GM18498 (cell line): ENCODE measurements at regions not wholly inside any gene's neighbourhood (a gene's known extent, or its start where the extent isn't known, plus 50 kb on each side); places are given as distances from the start of the nearest gene placed in this dataset.
"Not testable (repeated sequence)": the region's sequence is repeated elsewhere in the genome, so short reads cannot be mapped to it uniquely, and the experiment has no call there.

ENCODE experiments used
- ATAC-seq: cut with Tn5 transposase; IDR thresholded peaks from one replicate; pipeline ENCODE4 v1.9.1; 2021; ENCODE audit warnings: mild to moderate bottlenecking, moderate library complexity; ENCODE audit not compliant: unreplicated experiment

- no peak for ATAC-seq
Observed at GRCh38 chr15:84402856-84403608, 167.5 kb downstream of the GOLGA6L4 start.

DNA sequence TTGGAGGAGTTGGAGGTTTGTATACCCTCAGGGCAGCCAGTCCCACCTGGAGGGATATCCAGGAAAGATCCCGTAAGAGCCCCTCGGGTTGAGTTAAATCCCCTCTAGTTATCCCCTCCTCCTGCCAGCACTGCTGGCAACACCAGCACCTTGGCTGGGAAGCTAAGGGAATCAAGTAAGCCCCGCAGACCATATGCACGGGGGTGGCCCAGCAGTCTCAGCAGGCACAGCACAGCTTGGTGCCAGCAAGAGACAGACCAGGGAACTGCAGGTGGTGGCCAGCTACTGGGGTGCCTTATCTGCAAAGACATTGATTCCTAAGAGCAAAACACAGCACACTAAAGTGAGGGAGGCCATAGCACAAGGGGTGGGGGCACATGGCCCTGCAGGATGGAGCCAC is 173.8 kb downstream of the GOLGA6L4 start:
- not testable (repeated sequence) for ATAC-seq

DNA sequence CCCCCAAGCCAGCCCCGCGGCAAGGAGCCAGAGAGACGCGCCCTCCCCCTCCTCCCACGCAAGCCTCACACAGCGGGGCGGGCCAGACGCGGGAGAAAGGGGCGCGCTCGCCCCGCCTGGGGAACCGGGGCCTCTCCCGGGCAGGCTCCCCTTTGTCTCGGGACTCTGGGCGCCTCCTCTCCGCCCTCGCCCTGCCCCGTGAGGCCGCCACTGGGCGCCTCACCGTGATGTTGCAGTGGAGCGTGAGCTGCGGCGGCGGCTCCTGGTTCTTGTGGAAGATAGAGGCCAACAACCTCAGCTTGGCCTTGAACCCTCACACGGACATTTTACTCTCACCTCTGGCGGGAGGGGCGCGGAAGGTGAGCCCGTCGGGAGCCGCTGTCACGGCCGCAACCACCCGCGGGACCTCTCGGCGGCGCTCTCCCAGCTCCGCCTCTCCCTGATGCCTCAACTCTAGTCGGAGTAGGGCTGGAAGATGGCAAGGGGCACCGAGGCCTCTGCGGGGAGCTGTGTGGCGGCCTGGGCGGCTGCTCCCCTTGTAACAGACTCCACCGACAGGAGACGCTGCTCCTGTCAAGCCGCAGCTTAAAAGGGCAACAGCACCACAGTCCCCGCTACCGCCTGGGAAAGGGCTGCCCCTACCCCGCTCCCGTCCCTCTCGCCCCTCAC is 179.2 kb upstream of the ZSCAN2 start:
- ATAC-seq: not testable (repeated sequence)

DNA sequence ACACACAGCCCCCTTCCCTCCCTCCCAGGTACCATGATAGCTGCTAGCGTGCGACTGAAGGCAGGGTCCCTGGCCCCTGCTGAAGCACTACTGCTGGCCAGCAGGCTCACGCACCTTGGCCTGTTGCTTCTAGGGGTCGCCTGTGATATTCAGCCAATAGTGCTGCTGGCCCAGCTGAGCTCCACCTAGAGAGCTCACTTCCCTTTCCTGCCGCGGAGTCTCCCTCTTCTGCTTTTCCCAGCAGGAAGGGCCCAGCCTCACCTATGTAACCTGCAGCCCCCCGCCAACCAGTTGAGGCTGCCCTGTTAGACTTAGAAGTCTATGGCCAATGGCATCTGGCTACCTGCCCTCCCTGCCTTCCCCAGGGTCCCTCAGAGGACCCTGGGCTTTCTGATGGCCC is 175.5 kb upstream of the ZSCAN2 start:
- not testable (repeated sequence) for ATAC-seq

DNA sequence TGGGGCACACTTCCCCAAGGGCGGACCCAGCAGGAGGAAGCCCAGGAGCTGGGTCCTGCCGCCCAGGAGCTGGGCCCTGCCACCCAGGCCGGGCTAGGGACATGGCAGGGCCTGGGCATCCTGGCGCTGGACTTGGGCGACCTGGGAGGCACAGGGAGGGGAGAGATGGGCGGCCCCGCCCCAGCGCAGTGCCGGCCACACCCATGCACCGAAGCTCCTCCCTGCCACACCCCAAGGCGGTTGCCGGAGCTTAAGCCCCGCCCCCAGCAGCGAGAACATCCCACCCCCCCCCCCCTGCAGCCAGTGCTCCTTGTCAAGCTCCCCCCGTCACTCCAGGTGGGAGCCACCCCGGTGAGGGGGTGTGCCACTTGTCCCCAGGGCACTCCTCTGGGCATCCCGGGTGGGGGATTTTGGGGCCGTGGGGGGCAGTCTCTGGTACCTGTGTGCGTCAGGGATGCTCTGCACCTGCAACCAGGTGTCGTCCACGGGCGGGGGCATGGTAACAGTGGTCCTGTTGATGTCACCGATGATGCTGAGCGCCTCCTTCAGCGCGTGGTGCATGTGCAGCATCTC is 127.4 kb upstream of the ZSCAN2 start:
- ATAC-seq: not testable (repeated sequence)

GRCh38 chr15:84476364-84477033 is 124.3 kb upstream of the ZSCAN2 start:
- not testable (repeated sequence) for ATAC-seq

GRCh38 chr15:84477550-84477949 is 123.3 kb upstream of the ZSCAN2 start:
- peak; percentile 83 for ATAC-seq

DNA sequence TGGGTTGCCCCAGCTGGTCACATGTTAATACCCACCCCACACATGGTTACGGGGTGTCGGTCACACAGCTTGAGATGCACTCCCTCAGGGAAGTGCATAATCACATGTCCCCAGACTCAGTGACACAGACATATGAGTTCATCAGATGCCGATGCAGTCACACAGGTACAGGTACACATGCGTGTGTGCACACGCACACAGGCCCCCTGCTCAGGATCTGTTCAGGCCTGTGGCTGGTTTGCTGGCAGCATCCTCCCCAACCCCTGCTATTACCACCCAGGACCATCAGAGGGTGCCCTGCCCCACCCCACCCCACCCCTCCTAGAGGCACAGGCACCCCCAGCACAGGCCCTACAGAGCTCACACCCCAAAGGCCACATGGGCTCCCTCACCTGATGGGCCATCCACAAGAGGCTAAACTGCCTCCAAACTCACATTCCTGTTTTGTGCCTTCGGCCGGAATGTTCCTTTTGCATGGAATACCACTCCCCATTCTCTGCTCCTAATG is 120.6 kb upstream of the ZSCAN2 start:
- not testable (repeated sequence) for ATAC-seq

DNA sequence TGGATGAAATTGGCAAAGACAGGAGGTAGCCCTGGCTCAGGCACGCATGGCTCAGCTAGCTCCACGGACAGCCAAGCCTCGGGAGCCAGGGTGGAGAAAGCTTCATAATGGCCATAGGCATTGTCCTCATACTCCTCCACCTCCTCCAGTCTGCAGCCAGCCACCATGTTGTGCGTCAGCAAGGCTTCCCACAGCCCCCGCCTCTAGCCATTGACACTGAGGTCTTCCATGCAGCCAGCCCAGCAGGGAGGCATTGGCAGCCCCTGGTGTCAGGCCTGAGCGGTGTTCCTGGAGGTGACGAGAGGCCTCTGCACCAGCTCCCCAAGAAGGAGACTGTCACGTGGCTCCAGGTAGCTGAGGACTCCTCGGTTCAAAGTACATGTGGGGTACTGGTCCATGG is 117.0 kb upstream of the ZSCAN2 start:
- ATAC-seq: not testable (repeated sequence)

DNA sequence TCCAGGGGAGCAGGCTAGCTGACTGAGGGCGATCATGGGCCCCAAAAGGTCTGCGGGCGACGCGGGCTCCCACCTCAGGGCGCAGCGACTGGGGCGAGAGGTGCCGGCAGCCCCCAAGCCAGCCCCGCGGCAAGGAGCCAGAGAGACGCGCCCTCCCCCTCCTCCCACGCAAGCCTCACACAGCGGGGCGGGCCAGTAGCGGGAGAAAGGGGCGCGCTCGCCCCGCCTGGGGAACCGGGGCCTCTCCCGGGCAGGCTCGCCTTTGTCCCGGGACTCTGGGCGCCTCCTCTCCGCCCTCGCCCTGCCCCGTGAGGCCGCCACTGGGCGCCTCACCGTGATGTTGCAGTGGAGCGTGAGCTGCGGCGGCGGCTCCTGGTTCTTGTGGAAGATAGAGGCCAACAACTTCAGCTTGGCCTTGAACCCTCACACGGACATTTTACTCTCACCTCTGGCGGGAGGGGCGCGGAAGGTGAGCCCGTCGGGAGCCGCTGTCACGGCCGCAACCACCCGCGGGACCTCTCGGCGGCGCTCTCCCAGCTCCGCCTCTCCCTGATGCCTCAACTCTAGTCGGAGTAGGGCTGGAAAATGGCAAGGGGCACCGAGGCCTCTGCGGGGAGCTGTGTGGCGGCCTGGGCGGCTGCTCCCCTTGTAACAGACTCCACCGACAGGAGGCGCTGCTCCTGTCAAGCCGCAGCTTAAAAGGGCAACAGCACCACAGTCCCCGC is 100.5 kb upstream of the ZSCAN2 start:
- ATAC-seq: not testable (repeated sequence)

GRCh38 chr15:84503101-84503500 is 97.7 kb upstream of the ZSCAN2 start:
- not testable (repeated sequence) for ATAC-seq

DNA sequence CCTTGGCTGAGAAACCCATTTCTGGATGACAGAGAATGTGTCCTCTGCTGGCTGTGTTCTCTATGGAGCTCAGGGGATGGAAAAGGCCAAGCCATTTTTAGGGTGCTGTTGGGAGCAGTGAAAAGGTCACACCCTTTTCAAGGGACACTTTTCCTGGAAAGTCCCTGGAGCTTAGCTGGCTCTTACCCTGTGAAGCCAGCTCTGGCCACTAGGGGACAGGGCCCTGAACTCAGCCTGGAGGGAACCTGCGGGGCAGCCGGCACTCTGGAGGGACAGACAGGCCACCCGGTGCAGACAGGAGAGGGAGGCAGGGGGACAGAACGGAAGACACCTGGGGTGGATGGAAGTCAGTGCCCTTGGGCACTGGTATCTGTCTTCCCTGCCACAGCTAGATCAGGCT is 95.3 kb upstream of the ZSCAN2 start:
- not testable (repeated sequence) for ATAC-seq

- not testable (repeated sequence) for ATAC-seq
Observed at GRCh38 chr15:84512324-84512723, 88.5 kb upstream of the ZSCAN2 start.

DNA sequence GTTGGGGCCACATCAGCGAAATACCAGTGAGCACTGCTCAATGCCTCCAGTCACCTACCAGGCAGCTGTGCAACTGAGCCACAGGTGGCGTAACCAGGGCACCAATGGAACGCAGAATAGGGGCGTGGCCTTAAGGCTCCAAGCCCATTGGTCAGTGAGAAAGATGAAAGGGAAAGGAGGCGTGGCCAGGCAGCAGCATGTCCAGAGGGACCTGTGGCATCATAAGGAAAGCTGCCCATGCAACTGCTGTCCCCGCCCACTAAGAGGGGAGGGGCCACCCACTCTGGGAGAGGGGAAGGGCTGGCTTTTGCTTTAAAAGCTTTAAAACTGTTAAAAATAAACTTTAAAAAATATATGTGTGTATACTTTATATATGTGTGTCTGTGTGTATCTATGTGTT is 84.0 kb upstream of the ZSCAN2 start:
- ATAC-seq: not testable (repeated sequence)

DNA sequence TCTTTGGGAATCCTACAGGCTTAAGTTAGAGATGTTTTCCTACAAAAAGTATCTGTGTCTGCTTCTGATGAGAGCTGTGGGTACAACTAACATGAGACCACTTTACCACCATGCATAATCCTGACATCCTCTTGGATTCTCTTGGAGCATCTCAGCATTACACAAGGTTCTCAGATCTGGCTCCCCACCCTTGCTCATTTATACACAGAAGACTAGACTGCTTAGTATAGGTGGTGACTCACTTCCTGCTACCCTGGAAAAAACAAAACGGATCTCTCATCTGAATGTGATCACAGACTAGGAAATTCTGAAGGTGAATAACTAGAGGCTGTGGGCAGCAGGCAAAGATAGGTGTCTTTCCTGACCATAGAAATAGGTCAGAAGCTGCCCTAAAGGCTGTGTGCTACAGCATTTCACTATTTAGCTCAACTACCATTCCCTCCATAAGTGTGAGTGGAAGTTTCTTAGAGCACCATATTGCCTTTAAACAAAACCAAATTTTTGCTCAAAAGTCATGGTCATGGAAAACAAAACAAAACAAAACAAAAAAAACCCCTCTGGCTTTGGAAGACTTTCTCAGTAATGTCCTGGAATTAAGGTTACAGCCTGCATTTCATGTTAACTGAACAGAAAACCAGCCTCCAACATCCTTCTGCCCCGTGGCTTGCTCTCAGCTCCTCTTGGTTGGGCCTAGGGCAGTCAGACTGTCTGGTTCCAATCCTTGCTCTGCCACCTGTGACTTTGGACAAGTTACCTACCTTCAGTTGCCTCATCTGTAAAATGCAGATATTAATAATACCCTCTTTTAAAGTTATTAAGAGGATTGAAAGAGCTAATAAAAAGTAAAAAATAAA is 75.1 kb upstream of the ZSCAN2 start:
- ATAC-seq: not testable (repeated sequence)

DNA sequence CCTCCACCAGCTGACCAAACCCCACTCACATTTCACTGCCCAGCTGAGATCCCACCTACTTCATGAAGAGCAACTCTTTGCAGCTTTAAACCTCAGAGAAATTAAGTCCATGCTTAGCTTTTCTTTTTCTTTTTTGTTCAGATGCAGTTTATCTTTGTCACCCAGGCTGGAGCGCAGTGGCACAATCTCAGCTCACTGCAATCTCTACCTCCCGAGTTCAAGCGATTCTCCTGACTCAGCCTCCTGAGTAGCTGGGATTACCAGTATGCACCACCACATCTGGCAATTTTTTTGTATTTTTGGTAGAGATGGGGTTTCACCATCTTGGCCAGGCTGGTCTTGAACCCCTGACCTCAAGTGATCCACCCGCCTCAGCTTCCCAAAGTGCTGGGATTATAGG is 70.1 kb upstream of the ZSCAN2 start:
- ATAC-seq: not testable (repeated sequence)

DNA sequence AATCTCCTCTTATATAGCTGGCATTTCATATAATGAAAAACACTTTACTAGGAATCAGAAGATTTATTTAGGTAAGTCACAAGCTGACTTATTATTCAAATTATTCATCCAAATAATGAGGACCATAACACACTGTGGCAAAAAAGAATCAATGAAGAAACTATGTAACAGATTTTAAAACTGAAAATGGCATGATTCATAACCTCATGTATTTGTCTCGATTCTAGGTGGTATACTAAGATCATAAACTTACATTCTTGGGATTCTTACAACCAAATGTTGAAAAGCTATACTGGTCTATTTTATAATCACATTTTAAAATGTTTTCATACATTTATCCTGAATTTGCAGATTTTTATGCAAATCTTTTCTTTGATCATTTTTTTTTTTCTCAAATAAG is 69.6 kb upstream of the ZSCAN2 start:
- not testable (repeated sequence) for ATAC-seq

DNA sequence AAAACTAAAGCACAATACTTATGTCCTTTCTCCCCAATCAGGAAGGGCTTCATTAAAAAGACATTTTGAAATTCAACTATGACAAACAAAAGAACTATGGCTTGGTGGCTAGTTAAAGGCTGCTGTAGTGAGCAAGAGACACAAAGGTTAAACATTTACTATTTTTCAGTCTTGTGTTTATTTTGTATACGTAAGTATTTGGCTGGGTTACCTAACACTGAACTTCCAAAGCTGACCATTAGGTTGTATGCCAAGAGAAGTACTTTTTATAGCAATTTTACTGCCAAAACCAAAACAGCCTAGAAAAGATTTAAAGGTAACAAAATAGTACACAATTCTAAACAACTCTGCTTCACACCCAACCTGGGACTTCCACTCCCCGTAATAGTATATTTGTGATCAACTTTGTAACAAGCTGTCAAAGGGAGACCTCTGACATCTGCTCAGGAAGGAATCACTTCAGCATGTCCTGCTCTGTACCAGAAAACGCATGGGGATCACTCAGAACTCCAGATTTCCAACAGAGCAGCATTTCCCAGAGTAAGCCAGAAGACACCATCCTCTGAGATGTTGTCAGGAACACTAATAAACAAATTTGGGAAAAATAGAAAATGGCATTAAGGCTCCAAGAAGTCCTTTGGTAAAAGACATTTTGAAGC is 69.0 kb upstream of the ZSCAN2 start:
- not testable (repeated sequence) for ATAC-seq

DNA sequence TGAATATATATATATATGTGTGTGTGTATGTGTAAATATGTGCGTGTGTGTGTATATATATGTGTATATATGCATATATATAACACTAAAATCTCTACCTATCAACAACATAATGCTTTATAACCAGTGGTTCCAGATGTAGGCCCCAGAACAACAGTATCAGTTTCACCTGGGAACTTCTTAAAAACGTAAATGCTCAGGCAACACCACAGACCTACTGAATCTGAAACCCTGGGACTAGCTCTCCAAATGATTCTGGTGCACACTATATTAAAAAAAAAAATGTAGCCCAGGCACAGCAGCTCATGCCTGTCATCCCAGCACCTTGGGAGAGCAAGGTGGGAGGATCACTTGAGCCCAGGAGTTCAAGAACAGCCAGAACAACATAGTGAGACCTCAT is 67.1 kb upstream of the ZSCAN2 start:
- ATAC-seq: not testable (repeated sequence)
